NB4 (cell line): ENCODE measurements at regions not wholly inside any gene's neighbourhood (a gene's known extent, or its start where the extent isn't known, plus 50 kb on each side); places are given as distances from the start of the nearest gene placed in this dataset.
"Not testable (repeated sequence)": the region's sequence is repeated elsewhere in the genome, so short reads cannot be mapped to it uniquely, and the experiment has no call there.

Source experiments
- MYC ChIP-seq: IDR thresholded peaks from 2 replicates; pipeline ENCODE4 v1.6.1; 2011; ENCODE audit warnings: low read depth, low read length
- POLR2A ChIP-seq: IDR thresholded peaks from 2 replicates; pipeline ENCODE4 v1.6.1; 2011; ENCODE audit warnings: mild to moderate bottlenecking; ENCODE audit not compliant: insufficient read length; ENCODE audit errors: extremely low read depth
- TF ChIP-seq, protein P1 (sequence below): IDR thresholded peaks from one replicate; pipeline ENCODE4 v1.5.1; 2012; ENCODE audit warnings: low read depth, low read length
- TF ChIP-seq, protein P2 (sequence below): IDR thresholded peaks from 2 replicates; pipeline ENCODE4 v1.6.1; 2011; ENCODE audit warnings: low read depth, low read length

DNA sequence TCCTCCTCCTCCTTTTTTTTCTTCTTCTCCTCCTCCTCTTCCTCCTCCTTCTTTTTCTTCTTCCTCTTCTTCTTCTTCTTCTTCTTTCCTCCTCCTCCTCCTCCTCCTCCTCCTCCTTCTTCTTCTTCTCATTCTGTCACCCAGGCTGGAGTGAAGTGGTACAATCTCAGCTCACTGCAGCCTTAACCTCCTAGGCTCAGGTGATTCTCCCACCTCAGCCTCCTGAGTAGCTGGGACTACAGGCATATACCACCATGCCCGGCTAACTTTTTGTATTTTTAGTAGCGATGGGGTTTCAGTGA lies 81.6 kb upstream of the VGLL4 start:
- not testable (repeated sequence) for TF ChIP-seq POLR2A, MYC
- TF ChIP-seq, protein P1, sequence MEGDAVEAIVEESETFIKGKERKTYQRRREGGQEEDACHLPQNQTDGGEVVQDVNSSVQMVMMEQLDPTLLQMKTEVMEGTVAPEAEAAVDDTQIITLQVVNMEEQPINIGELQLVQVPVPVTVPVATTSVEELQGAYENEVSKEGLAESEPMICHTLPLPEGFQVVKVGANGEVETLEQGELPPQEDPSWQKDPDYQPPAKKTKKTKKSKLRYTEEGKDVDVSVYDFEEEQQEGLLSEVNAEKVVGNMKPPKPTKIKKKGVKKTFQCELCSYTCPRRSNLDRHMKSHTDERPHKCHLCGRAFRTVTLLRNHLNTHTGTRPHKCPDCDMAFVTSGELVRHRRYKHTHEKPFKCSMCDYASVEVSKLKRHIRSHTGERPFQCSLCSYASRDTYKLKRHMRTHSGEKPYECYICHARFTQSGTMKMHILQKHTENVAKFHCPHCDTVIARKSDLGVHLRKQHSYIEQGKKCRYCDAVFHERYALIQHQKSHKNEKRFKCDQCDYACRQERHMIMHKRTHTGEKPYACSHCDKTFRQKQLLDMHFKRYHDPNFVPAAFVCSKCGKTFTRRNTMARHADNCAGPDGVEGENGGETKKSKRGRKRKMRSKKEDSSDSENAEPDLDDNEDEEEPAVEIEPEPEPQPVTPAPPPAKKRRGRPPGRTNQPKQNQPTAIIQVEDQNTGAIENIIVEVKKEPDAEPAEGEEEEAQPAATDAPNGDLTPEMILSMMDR: not testable (repeated sequence)
- TF ChIP-seq, protein P2, sequence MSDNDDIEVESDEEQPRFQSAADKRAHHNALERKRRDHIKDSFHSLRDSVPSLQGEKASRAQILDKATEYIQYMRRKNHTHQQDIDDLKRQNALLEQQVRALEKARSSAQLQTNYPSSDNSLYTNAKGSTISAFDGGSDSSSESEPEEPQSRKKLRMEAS: not testable (repeated sequence)
